GM13977 (cell line): ENCODE measurements at regions not wholly inside any gene's neighbourhood (a gene's known extent, or its start where the extent isn't known, plus 50 kb on each side); places are given as distances from the start of the nearest gene placed in this dataset.

Source experiments
- DNase-seq: peaks from one replicate; pipeline ENCODE4 v3.0.0; 2012; ENCODE audit warnings: low spot score
- in situ Hi-C: fragments of 300-500 bp; cut with MboI; formaldehyde crosslinking; loops from one replicate; pipeline ENCODE4 v1.12.0; 2022; ENCODE audit warnings: low sequenced_read_pairs, low pct_unique_long_range_greater_than_20kb, mixed read lengths, inconsistent platforms; ENCODE audit not compliant: unreplicated experiment
- TF ChIP-seq, protein P1 (sequence below): IDR thresholded peaks from 2 replicates; pipeline ENCODE4 v1.5.1; 2012; ENCODE audit warnings: mild to moderate bottlenecking, control low read depth; ENCODE audit not compliant: insufficient read depth; ENCODE audit errors: extremely low read depth, missing control alignments

DNA sequence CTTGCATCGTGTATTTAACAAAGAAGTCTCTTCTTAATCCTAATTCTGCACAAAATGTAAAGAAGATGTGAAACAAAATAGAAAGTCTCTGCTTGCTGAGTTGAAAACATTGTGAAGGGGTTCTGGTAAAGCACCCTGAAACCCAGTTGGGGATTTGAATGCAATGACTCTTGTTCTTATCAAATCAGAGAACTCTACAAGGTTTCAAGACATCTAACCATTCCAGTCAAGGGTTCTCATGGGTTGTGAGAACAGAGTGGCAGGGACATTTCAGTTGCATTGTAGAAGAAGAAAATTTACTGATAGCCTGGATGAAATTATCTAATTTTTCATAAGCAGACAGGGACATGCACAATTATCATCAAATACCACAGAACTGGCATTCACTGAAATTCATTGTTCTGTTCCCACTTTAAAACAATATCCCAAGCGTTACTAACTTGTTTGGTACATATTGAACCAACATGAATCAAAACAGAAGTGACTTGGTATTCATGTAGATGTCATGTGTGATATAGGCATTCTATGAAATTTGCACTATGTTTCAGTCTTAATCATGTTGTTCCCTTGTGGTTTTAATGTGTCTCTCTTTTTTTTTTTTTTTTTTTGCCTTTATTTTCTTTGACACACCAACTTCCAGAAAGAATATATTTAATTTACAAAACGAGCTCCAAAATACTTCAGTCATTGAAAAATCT lies 563.3 kb downstream of the IRX1 start:
- no peak for DNase-seq
- TF ChIP-seq, protein P1, sequence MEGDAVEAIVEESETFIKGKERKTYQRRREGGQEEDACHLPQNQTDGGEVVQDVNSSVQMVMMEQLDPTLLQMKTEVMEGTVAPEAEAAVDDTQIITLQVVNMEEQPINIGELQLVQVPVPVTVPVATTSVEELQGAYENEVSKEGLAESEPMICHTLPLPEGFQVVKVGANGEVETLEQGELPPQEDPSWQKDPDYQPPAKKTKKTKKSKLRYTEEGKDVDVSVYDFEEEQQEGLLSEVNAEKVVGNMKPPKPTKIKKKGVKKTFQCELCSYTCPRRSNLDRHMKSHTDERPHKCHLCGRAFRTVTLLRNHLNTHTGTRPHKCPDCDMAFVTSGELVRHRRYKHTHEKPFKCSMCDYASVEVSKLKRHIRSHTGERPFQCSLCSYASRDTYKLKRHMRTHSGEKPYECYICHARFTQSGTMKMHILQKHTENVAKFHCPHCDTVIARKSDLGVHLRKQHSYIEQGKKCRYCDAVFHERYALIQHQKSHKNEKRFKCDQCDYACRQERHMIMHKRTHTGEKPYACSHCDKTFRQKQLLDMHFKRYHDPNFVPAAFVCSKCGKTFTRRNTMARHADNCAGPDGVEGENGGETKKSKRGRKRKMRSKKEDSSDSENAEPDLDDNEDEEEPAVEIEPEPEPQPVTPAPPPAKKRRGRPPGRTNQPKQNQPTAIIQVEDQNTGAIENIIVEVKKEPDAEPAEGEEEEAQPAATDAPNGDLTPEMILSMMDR, result no peak
- in situ Hi-C loops, result no loop called here

DNA sequence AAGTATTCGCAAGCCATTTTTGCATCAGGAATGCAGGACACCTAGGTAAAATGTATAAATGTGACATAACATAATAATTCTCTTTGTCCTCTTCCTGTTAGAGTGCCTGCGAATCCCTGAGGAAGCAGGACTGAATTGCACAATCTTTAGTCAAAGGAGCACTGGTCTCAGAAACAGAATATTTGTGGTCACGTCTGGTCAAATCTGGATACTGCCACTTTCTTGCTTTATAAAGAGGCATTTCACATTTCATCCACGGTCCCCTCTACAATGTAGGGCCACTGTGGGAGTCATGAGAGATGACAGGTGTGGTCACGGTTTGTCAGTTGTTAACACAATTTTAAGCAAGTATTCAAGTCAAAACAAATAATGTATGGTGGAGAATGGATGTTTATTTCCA lies 564.0 kb downstream of the IRX1 start:
- no peak for DNase-seq
- in situ Hi-C loops, result no loop called here
- TF ChIP-seq, protein P1, result no peak

DNA sequence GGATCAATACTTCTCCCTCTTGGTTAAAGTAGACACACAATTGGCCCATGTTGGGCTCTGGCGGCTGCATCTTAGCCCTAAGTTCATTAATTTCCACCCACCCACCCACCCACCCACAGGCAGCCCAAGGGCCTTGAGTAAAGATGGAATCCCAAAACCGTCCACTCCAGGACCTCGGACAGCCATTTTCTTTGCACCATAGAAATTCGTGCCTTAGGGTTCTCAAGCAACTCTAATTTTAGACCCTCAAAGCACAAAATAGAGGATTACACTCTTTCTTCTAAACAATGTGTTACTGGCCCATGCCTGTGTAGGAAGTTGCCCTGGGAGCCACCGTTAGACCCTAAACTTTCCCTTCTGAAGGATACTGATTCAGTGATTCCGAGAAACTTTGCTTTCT lies 568.5 kb downstream of the IRX1 start:
- TF ChIP-seq, protein P1, result no peak
- in situ Hi-C loops, result no loop called here
- DNase-seq, result no peak

DNA sequence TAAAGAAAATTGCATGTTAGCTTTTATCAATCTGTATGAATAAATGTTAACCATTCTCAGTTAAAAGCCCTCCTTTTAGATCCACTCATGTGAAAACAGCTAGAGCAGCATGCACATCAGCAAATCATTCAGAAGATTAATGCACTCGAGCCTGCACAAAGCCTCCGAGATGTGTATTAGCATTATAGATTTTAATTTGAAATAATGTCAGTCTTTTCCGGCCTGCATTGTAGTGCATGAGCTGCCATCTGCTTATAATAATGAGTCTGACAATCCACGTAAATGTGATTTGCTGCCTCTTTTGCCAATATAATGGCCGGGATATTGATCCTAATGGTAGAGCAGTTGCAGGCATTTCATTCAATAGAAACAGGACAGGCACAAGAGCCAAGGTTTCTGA lies 585.1 kb downstream of the IRX1 start:
- in situ Hi-C loops, result no loop called here
- no peak for DNase-seq
- TF ChIP-seq, protein P1, result no peak

DNA sequence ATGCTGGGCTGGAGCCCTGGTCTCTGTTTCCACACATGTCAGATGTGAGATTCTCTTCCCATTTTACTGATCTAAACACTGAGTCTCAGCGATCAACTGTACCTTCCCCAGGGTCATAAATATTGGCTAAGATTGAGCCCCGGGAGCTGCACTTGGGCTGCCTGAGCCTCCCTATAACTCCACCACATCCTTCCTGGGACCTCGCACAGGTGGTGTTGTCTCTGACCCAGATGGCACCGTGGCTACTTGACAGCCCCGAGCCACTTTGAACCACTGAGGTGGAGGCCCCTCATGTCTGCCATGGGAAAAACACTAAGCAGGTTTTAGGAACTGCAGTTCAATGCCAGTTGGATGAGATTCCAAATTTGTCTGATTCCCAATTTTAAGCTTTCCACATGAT lies 586.5 kb downstream of the IRX1 start:
- TF ChIP-seq, protein P1, result no peak
- in situ Hi-C loops, result no loop called here
- DNase-seq, result no peak

DNA sequence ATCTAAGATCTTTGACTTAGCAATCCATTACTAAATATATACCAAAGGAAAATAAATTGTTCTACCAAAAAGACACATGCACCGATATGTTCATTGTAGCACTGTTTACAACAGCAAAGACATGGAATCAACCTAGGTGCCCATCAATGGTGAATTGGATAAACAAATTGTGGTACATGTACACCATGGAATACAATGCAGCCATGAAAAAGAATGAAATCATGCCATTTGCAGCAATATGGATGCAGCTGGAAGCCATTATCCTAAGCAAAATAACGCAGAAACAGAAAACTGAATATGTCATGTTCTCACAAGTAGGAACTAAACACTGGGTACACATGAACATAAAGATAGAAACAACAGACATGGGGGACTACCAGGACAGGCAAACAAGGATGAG lies 589.5 kb downstream of the IRX1 start:
- no peak for DNase-seq
- TF ChIP-seq, protein P1, result no peak
- in situ Hi-C loops, result no loop called here

DNA sequence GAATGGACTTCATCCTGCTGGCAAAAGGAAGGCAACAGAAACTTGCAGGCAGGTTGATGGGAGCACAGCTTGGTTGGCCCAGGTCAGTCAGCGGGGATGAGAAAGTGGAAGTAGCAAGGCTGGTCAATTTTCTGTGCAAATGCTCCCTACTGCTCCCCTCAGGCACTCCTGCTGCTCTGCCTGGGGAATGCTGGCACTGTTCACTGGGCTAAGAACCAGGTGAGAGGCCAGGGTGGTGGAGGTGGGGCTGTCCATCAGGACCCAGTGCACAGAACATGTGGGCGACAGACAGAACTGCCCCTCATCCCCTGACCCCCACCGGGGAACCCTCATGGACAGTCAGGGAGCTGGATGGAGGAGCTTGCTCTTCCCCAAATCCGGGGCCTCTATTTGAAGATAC lies 593.1 kb downstream of the IRX1 start:
- TF ChIP-seq, protein P1, result no peak
- in situ Hi-C loops, result no loop called here
- no peak for DNase-seq
